PC-3 (cell line): ENCODE measurements at regions not wholly inside any gene's neighbourhood (a gene's known extent, or its start where the extent isn't known, plus 50 kb on each side); places are given as distances from the start of the nearest gene placed in this dataset.

Source experiments
- EZH2phosphoT487 ChIP-seq: fragments of 300-600 bp; sonication (generic); IDR thresholded peaks from 2 replicates; pipeline ENCODE4 v1.6.1; 2018; ENCODE audit warnings: mild to moderate bottlenecking, antibody characterized with exemption, low read length, borderline replicate concordance
- TF ChIP-seq, protein P1 (sequence below): fragments of 300-600 bp; sonication (generic); conservative IDR thresholded peaks from 2 replicates; pipeline ENCODE4 v1.5.1; 2017; ENCODE audit warnings: antibody characterized with exemption, low read depth, mild to moderate bottlenecking, low read length

DNA sequence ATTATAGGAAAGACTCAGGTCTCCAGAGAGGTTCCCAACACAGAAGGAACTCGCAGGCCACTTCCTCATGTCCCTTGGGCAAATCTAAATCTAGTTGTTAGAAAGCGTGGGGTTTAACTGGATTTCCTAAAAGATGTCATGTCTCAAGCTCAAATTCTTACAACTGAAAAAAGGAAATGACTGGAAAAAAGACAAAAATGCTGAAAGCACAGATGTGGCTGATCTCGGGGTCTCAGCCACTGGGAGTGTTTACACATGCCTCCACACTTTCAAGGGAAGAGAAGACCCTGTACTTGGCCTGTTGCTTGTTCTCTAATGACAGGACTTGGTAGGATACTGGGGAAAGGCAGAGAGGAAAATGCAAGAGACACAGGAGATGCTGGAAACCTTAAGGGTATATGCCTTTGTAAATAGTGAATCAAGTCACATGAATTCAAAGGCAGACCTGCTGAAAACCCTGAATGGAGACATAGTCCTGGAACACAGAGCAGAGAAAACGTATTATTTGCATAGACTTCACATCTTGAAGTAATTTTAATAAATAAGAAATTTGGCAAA lies 160.9 kb upstream of the MEIS1 start:
- TF ChIP-seq, protein P1, sequence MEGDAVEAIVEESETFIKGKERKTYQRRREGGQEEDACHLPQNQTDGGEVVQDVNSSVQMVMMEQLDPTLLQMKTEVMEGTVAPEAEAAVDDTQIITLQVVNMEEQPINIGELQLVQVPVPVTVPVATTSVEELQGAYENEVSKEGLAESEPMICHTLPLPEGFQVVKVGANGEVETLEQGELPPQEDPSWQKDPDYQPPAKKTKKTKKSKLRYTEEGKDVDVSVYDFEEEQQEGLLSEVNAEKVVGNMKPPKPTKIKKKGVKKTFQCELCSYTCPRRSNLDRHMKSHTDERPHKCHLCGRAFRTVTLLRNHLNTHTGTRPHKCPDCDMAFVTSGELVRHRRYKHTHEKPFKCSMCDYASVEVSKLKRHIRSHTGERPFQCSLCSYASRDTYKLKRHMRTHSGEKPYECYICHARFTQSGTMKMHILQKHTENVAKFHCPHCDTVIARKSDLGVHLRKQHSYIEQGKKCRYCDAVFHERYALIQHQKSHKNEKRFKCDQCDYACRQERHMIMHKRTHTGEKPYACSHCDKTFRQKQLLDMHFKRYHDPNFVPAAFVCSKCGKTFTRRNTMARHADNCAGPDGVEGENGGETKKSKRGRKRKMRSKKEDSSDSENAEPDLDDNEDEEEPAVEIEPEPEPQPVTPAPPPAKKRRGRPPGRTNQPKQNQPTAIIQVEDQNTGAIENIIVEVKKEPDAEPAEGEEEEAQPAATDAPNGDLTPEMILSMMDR: no peak
- no peak for TF ChIP-seq EZH2phosphoT487
